Activated CD8-positive, alpha-beta memory T cell treated with anti-CD3 and anti-CD28 coated beads, Interleukin-2, amount 50 U/mL, for 24 hours (primary cell): ENCODE measurements at regions not wholly inside any gene's neighbourhood (a gene's known extent, or its start where the extent isn't known, plus 50 kb on each side); places are given as distances from the start of the nearest gene placed in this dataset.

ENCODE experiments used
- DNase-seq: peaks from one replicate; pipeline ENCODE4 v3.0.0-alpha.2; 2020; ENCODE audit errors: extremely low read depth

GRCh38 chr20:53837126-53837826 is 233.1 kb downstream of the BCAS1 start:
- DNase-seq = no peak

GRCh38 chr20:53834749-53835148 is 235.6 kb downstream of the BCAS1 start:
- no peak for DNase-seq

- no peak for DNase-seq
Measured at GRCh38 chr20:53834062-53834442, 236.3 kb downstream of the BCAS1 start.

- no peak for DNase-seq
Measured at GRCh38 chr20:53833333-53834061, 236.9 kb downstream of the BCAS1 start.

- DNase-seq = no peak
Measured at GRCh38 chr20:53832499-53832898, 237.9 kb downstream of the BCAS1 start.

GRCh38 chr20:53831812-53832211 is 238.2 kb upstream of the ZNF217 start:
- no peak for DNase-seq

- DNase-seq = no peak
Measured at GRCh38 chr20:53831228-53831627, 237.6 kb upstream of the ZNF217 start.

- no peak for DNase-seq
Measured at GRCh38 chr20:53829724-53830521, 236.3 kb upstream of the ZNF217 start.

- DNase-seq = no peak
Measured at GRCh38 chr20:53829255-53829723, 235.7 kb upstream of the ZNF217 start.

GRCh38 chr20:53828682-53829254 is 235.1 kb upstream of the ZNF217 start:
- no peak for DNase-seq

- DNase-seq = no peak
Measured at GRCh38 chr20:53828088-53828681, 234.5 kb upstream of the ZNF217 start.

GRCh38 chr20:53827292-53828087 is 233.9 kb upstream of the ZNF217 start:
- no peak for DNase-seq

GRCh38 chr20:53826597-53827291 is 233.1 kb upstream of the ZNF217 start:
- DNase-seq = no peak

- no peak for DNase-seq
Measured at GRCh38 chr20:53826090-53826489, 232.5 kb upstream of the ZNF217 start.

GRCh38 chr20:53825282-53825681 is 231.6 kb upstream of the ZNF217 start:
- no peak for DNase-seq

- no peak for DNase-seq
Measured at GRCh38 chr20:53824779-53825178, 231.1 kb upstream of the ZNF217 start.

- DNase-seq = no peak
Measured at GRCh38 chr20:53823121-53823764, 229.6 kb upstream of the ZNF217 start.

GRCh38 chr20:53822534-53822933 is 228.9 kb upstream of the ZNF217 start:
- no peak for DNase-seq

- DNase-seq = no peak
Measured at GRCh38 chr20:53819973-53820451, 226.4 kb upstream of the ZNF217 start.
